SK-N-SH (cell line): ENCODE measurements at regions not wholly inside any gene's neighbourhood (a gene's known extent, or its start where the extent isn't known, plus 50 kb on each side); places are given as distances from the start of the nearest gene placed in this dataset.

Source experiments
- CTCF ChIA-PET: fragments of 300-600, 350-600 bp; formaldehyde crosslinking; extraction: SDS; loops from one replicate; lab custom pipeline; 2021; lab: Yijun Ruan, JAX
- POLR2A ChIA-PET: fragments of 350-600 bp; sonication (Branson Sonifier 250); formaldehyde crosslinking; extraction: SDS; loops from one replicate; lab custom pipeline; 2020; ENCODE audit warnings: antibody characterized with exemption, inconsistent platforms; lab: Yijun Ruan, JAX
- DNase-seq: peaks from one replicate; pipeline ENCODE4 v3.0.0; 2012
- H2AFZ ChIP-seq: fragments of 200-600 bp; sonication (generic); 2 replicates; pipeline ENCODE4 v1.8.1; 2016; ENCODE audit warnings: antibody characterized with exemption, mild to moderate bottlenecking, low read depth
- H3F3A ChIP-seq: fragments of 200-600 bp; sonication (generic); replicated peaks from 2 replicates; pipeline ENCODE3; 2016; ENCODE audit warnings: antibody characterized with exemption, mild to moderate bottlenecking; ENCODE audit not compliant: insufficient read depth
- H3K27ac ChIP-seq, 2 experiments: fragments of 200-500 bp in 1 of 2; fragments of 200-600 bp in 1 of 2; sonication (Bioruptor generic) in 1 of 2; sonication (generic), shearing (Covaris generic) in 1 of 2; 2 replicates each; pipeline versions ENCODE4 v1.5.1 to v1.6.1; 2014 to 2016; ENCODE audit warnings: low read depth in 2 of 2, inconsistent platforms in 1 of 2, low read length in 1 of 2, mild to moderate bottlenecking in 1 of 2, mixed read lengths in 1 of 2
- H3K27me3 ChIP-seq: fragments of 200-600 bp; sonication (generic), shearing (Covaris generic); 2 replicates; pipeline ENCODE4 v1.6.1; 2016; ENCODE audit warnings: mixed run types; ENCODE audit not compliant: insufficient read depth
- H3K36me3 ChIP-seq, 2 experiments: fragments of 200-500 bp in 1 of 2; fragments of 200-600 bp in 1 of 2; sonication (Bioruptor generic) in 1 of 2; sonication (generic) in 1 of 2; replicated peaks in 1 of 2; 2 replicates each; pipeline versions ENCODE3 to v1.5.1; 2014 to 2016; ENCODE audit warnings: low read length in 1 of 2, mild to moderate bottlenecking in 1 of 2; ENCODE audit not compliant: insufficient read depth in 2 of 2, control insufficient read depth in 1 of 2
- H3K4me1 ChIP-seq, 2 experiments: fragments of 200-500 bp in 1 of 2; fragments of 200-600 bp in 1 of 2; sonication (Bioruptor generic) in 1 of 2; sonication (generic), shearing (Covaris generic) in 1 of 2; 2 replicates each; pipeline versions ENCODE4 v1.5.1 to v1.6.1; 2014 to 2016; ENCODE audit warnings: low read depth in 1 of 2, low read length in 1 of 2, mixed run types in 1 of 2; ENCODE audit not compliant: insufficient read depth in 2 of 2, control insufficient read depth in 1 of 2
- H3K4me2 ChIP-seq: fragments of 200-600 bp; sonication (generic), shearing (Covaris generic); 2 replicates; pipeline ENCODE4 v1.6.1; 2017; ENCODE audit warnings: mixed run types
- H3K4me3 ChIP-seq, 2 experiments: fragments of 200-500 bp in 1 of 2; fragments of 200-600 bp in 1 of 2; sonication (Bioruptor generic) in 1 of 2; sonication (generic), shearing (Covaris generic) in 1 of 2; 2 replicates each; pipeline versions ENCODE4 v1.5.1 to v1.8.1; 2014 to 2016; ENCODE audit warnings: low read depth in 2 of 2, inconsistent platforms in 1 of 2, low read length in 1 of 2, mild to moderate bottlenecking in 1 of 2, mixed read lengths in 1 of 2, moderate library complexity in 1 of 2
- H3K79me2 ChIP-seq: fragments of 200-600 bp; sonication (generic); 2 replicates; pipeline ENCODE4 v1.8.1; 2017; ENCODE audit warnings: mild to moderate bottlenecking; ENCODE audit not compliant: insufficient read depth
- H3K9ac ChIP-seq: fragments of 200-600 bp; sonication (generic); 2 replicates; pipeline ENCODE4 v1.6.1; 2017; ENCODE audit warnings: mixed run types
- H3K9me2 ChIP-seq: fragments of 200-600 bp; sonication (generic); 2 replicates; pipeline ENCODE4 v1.6.1; 2017; ENCODE audit warnings: mixed run types
- H3K9me3 ChIP-seq: fragments of 200-600 bp; sonication (generic); 2 replicates; pipeline ENCODE4 v1.6.1; 2017; ENCODE audit warnings: mixed run types, mild to moderate bottlenecking, moderate library complexity
- H4K20me1 ChIP-seq: fragments of 200-600 bp; sonication (generic); 2 replicates; pipeline ENCODE4 v1.6.1; 2017; ENCODE audit warnings: mild to moderate bottlenecking, mixed run types; ENCODE audit not compliant: insufficient read depth
- CTCF ChIP-seq: fragments of 200-600 bp; sonication (generic); IDR thresholded peaks from 2 replicates; pipeline ENCODE4 v1.6.1; 2017; ENCODE audit warnings: antibody characterized with exemption, mild to moderate bottlenecking, moderate library complexity
- ELF1 ChIP-seq: IDR thresholded peaks from 2 replicates; pipeline ENCODE4 v1.4.0; 2012
- EZH2phosphoT487 ChIP-seq: fragments of 200-600 bp; sonication (generic); IDR thresholded peaks from 2 replicates; pipeline ENCODE4 v1.6.1; 2017; ENCODE audit warnings: low read depth, mixed run types, mild to moderate bottlenecking, antibody characterized with exemption, moderate library complexity, borderline replicate concordance
- FOSL2 ChIP-seq: IDR thresholded peaks from 2 replicates; pipeline ENCODE4 v1.4.0; 2012; ENCODE audit warnings: low read depth, mild to moderate bottlenecking, moderate library complexity, borderline replicate concordance
- FOXJ3 ChIP-seq: sonication (generic); formaldehyde crosslinking; IDR thresholded peaks from 2 replicates; pipeline ENCODE4 v1.5.1; 2020; ENCODE audit warnings: mild to moderate bottlenecking, missing genetic modification reagents
- GABPA ChIP-seq: IDR thresholded peaks from 2 replicates; pipeline ENCODE4 v1.4.0; 2012; ENCODE audit warnings: low read depth, mild to moderate bottlenecking
- IRF3 ChIP-seq: fragments of 150-350 bp; IDR thresholded peaks from 2 replicates; pipeline ENCODE4 v1.6.1; 2016; ENCODE audit warnings: mild to moderate bottlenecking, low read depth, low read length
- MEF2A ChIP-seq: IDR thresholded peaks from 2 replicates; pipeline ENCODE4 v1.4.0; 2012; ENCODE audit warnings: low read depth, borderline replicate concordance
- PBX3 ChIP-seq: IDR thresholded peaks from 2 replicates; pipeline ENCODE4; 2012
- RCOR1 ChIP-seq: fragments of 150-350 bp; IDR thresholded peaks from 2 replicates; pipeline ENCODE4 v1.6.1; 2017; ENCODE audit warnings: antibody characterized with exemption, low read length
- SIN3A ChIP-seq: IDR thresholded peaks from 2 replicates; pipeline ENCODE4 v1.6.1; 2012; ENCODE audit warnings: low read depth, mild to moderate bottlenecking, low read length, moderate library complexity, borderline replicate concordance
- TAF1 ChIP-seq: IDR thresholded peaks from 2 replicates; pipeline ENCODE4 v1.6.1; 2012; ENCODE audit warnings: low read depth, mild to moderate bottlenecking, low read length, moderate library complexity, borderline replicate concordance
- TCF12 ChIP-seq: IDR thresholded peaks from 2 replicates; pipeline ENCODE4 v1.4.0; 2012
- TEAD4 ChIP-seq: IDR thresholded peaks from 2 replicates; pipeline ENCODE4 v1.4.0; 2012; ENCODE audit warnings: mild to moderate bottlenecking, borderline replicate concordance; ENCODE audit not compliant: insufficient read depth
- USF1 ChIP-seq: IDR thresholded peaks from 2 replicates; pipeline ENCODE4 v1.4.0; 2012; ENCODE audit warnings: low read depth, borderline replicate concordance
- USF2 ChIP-seq: fragments of 150-350 bp; IDR thresholded peaks from 2 replicates; pipeline ENCODE4 v1.6.1; 2017; ENCODE audit warnings: antibody characterized with exemption, low read length, low read depth, borderline replicate concordance
- WGBS: methylation state at CpG from one replicate; pipeline ENCODE4 v1.1.6; 2017; ENCODE audit warnings: low lambda C conversion rate; 5-methylcytosine and 5-hydroxymethylcytosine counted together

GRCh38 chr2:115976916-115977315 is 1534.5 kb downstream of the DPP10 start (continued):
- no peak for TF ChIP-seq EZH2phosphoT487

GRCh38 chr2:115999039-115999438 is 1556.6 kb downstream of the DPP10 start:
- Histone ChIP-seq H3K9me3 (no peaks in the 10 kb centered on the region), H3K9me2 (no peaks in the 10 kb centered on the region), H3K4me2 (no peak overlapping the region), H3K27ac (no peak overlapping the region), H3K27me3 (no peaks in the 10 kb centered on the region), H4K20me1 (no peaks in the 10 kb centered on the region), H3K36me3 (no peaks in the 10 kb centered on the region), H3F3A (no peaks in the 10 kb centered on the region), H3K79me2 (no peaks in the 10 kb centered on the region), H3K4me3 (no peak overlapping the region), H3K9ac (no peak overlapping the region), H2AFZ (no peak overlapping the region), H3K4me1 (no peaks in the 10 kb centered on the region)
- CTCF ChIA-PET: no interaction called here
- POLR2A ChIA-PET: no interaction called here
- WGBS: 27% methylated on average over 4 of the region's 4 CpGs
- TF ChIP-seq FOSL2 (no peak), USF2 (no peak), MEF2A (no peak), PBX3 (no peak), TAF1 (no peak), FOXJ3 (no peak), GABPA (no peak), IRF3 (no peak), RCOR1 (no peak), CTCF (no peak), SIN3A (no peak), USF1 (no peak), TCF12 (no peak), TEAD4 (no peak), ELF1 (no peak)
- no peak for DNase-seq
